Lower leg skin (tissue), 3 donors: ENCODE measurements at regions not wholly inside any gene's neighbourhood (a gene's known extent, or its start where the extent isn't known, plus 50 kb on each side); places are given as distances from the start of the nearest gene placed in this dataset.

ENCODE experiments used
- POLR2A ChIP-seq, 2 donors: fragments of 450-650 bp; IDR thresholded peaks; one replicate each; pipeline ENCODE4 v1.6.1; 2016 to 2017; ENCODE audit warnings: antibody characterized with exemption in 2 of 2, mild to moderate bottlenecking in 1 of 2, moderate library complexity in 1 of 2
- TF ChIP-seq, protein P1 (sequence below), 3 donors: fragments of 450-650 bp; IDR thresholded peaks; one replicate each; pipeline ENCODE4 v1.5.1; 2016; ENCODE audit warnings: antibody characterized with exemption in 3 of 3, mild to moderate bottlenecking in 3 of 3, moderate library complexity in 2 of 3

DNA sequence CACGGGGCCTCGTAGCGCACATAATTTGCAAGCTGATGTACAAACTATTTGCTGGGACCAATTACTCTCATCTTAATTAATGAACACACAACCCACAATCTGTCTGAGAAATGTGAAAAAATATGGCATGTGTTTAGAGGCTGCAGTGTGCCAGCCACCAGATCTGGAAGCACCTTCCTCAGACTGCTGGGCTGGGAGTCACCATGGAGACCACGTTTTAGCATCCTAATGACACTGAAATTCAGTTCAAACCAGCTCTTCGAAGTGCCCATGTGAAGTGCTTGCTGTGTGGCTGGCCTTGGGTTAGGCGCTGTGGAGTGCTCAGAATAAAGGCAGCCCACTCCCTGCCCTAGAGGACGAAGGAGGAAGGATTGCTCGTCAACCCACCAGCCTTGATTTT, 482.4 kb downstream of the OMA1 start:
- TF ChIP-seq, protein P1, sequence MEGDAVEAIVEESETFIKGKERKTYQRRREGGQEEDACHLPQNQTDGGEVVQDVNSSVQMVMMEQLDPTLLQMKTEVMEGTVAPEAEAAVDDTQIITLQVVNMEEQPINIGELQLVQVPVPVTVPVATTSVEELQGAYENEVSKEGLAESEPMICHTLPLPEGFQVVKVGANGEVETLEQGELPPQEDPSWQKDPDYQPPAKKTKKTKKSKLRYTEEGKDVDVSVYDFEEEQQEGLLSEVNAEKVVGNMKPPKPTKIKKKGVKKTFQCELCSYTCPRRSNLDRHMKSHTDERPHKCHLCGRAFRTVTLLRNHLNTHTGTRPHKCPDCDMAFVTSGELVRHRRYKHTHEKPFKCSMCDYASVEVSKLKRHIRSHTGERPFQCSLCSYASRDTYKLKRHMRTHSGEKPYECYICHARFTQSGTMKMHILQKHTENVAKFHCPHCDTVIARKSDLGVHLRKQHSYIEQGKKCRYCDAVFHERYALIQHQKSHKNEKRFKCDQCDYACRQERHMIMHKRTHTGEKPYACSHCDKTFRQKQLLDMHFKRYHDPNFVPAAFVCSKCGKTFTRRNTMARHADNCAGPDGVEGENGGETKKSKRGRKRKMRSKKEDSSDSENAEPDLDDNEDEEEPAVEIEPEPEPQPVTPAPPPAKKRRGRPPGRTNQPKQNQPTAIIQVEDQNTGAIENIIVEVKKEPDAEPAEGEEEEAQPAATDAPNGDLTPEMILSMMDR (IDR thresholded peaks at IDR 0.05) = no peak
- no peak for TF ChIP-seq POLR2A (IDR thresholded peaks at IDR 0.05)
